ENCODE measurements at regions not wholly inside any gene's neighbourhood (a gene's known extent, or its start where the extent isn't known, plus 50 kb on each side); places are given as distances from the start of the nearest gene placed in this dataset.

- Histone ChIP-seq H3K9me3 (ENCODE audit: control insufficient read depth, insufficient read depth, low read depth, low read length) (no peaks in the 10 kb centered on the region), H3K4me3 (ENCODE audit: low read depth in 2 of 2, low read length in 2 of 2) (no peak overlapping the region), H3K27ac (ENCODE audit: low read length) (no peak overlapping the region), H3K27me3 (ENCODE audit: control insufficient read depth, insufficient read depth, low read length) (no peaks in the 10 kb centered on the region), H3K36me3 (ENCODE audit: control insufficient read depth, insufficient read depth, low read length) (no peaks in the 10 kb centered on the region), H3K4me1 (ENCODE audit: control insufficient read depth, insufficient read depth, low read length) (no peaks in the 10 kb centered on the region)
- ChIA-PET POLR2A (no interaction called here), CTCF (no interaction called here)
- in situ Hi-C loops (cut with HindIII; ENCODE audit: low pct_unique_long_range_greater_than_20kb, low sequenced_read_pairs): no loop called here
- no TSS peak for BruUV-seq (replicated peaks)
- DNase-seq (ENCODE audit: low read depth, low spot score) (no peak), ATAC-seq (no peak)
- no peak for TF ChIP-seq TCF7L2 (IDR thresholded peaks at IDR 0.05; ENCODE audit: low read depth, low read length)
- TF ChIP-seq REST (IDR thresholded peaks at IDR 0.05; ENCODE audit: insufficient read depth in 1 of 2, low read depth in 2 of 2, low read length in 1 of 2): no peak
- TF ChIP-seq CTCF (IDR thresholded peaks at IDR 0.05): no peak
- TF ChIP-seq POLR2AphosphoS5 (IDR thresholded peaks at IDR 0.05; ENCODE audit: low read depth, low read length): no peak
- TF ChIP-seq SIN3A (IDR thresholded peaks at IDR 0.05; ENCODE audit: borderline replicate concordance, insufficient read depth, low read depth, low read length): no peak
- intact Hi-C loops (cut with micrococcal nuclease; ENCODE audit: unreplicated experiment): no loop called here
These were observed 302.1 kb downstream of the MAF start for GRCh38 chr16:79298476-79298875.

GRCh38 chr16:79297805-79298204 is 302.7 kb downstream of the MAF start:
- Histone ChIP-seq H3K9me3 (ENCODE audit: control insufficient read depth, insufficient read depth, low read depth, low read length) (no peaks in the 10 kb centered on the region), H3K27ac (ENCODE audit: low read length) (no peak overlapping the region), H3K27me3 (ENCODE audit: control insufficient read depth, insufficient read depth, low read length) (no peaks in the 10 kb centered on the region), H3K4me3 (ENCODE audit: low read depth in 2 of 2, low read length in 2 of 2) (no peak overlapping the region), H3K4me1 (ENCODE audit: control insufficient read depth, insufficient read depth, low read length) (no peaks in the 10 kb centered on the region), H3K36me3 (ENCODE audit: control insufficient read depth, insufficient read depth, low read length) (no peaks in the 10 kb centered on the region)
- no peak for TF ChIP-seq SIN3A (IDR thresholded peaks at IDR 0.05; ENCODE audit: borderline replicate concordance, insufficient read depth, low read depth, low read length)
- TF ChIP-seq REST (IDR thresholded peaks at IDR 0.05; ENCODE audit: insufficient read depth in 1 of 2, low read depth in 2 of 2, low read length in 1 of 2): no peak
- TF ChIP-seq CTCF (IDR thresholded peaks at IDR 0.05): no peak
- TF ChIP-seq TCF7L2 (IDR thresholded peaks at IDR 0.05; ENCODE audit: low read depth, low read length): no peak
- TF ChIP-seq POLR2AphosphoS5 (IDR thresholded peaks at IDR 0.05; ENCODE audit: low read depth, low read length): no peak
- ChIA-PET POLR2A (no interaction called here), CTCF (no interaction called here)
- ATAC-seq: no peak
- in situ Hi-C loops (cut with HindIII; ENCODE audit: low pct_unique_long_range_greater_than_20kb, low sequenced_read_pairs): no loop called here
- intact Hi-C loops (cut with micrococcal nuclease; ENCODE audit: unreplicated experiment): no loop called here
- no peak for DNase-seq (ENCODE audit: low read depth, low spot score)
- no TSS peak for BruUV-seq (replicated peaks)
